H1 (cell line): ENCODE measurements at regions not wholly inside any gene's neighbourhood (a gene's known extent, or its start where the extent isn't known, plus 50 kb on each side); places are given as distances from the start of the nearest gene placed in this dataset.

ENCODE experiments used
- ASH2L ChIP-seq: fragments of 200-600, 300-600 bp; sonication (generic); IDR thresholded peaks from one replicate; pipeline ENCODE4 v1.7.1; 2017; ENCODE audit warnings: low read length
- CHD1 ChIP-seq: IDR thresholded peaks from 2 replicates; pipeline ENCODE4 v1.6.1; 2012; ENCODE audit warnings: low read depth, low read length, improper control_type of control experiment
- CHD7 ChIP-seq: fragments of 300-600 bp; sonication (generic); IDR thresholded peaks from 2 replicates; pipeline ENCODE4 v1.7.1; 2012; ENCODE audit warnings: low read length, moderate library complexity, mild to moderate bottlenecking, inconsistent platforms; ENCODE audit not compliant: insufficient replicate concordance
- EP300 ChIP-seq, 2 experiments: IDR thresholded peaks; 1 replicate in 1 of 2; 2 replicates in 1 of 2; pipeline ENCODE4 v1.6.1; 2011 to 2012; ENCODE audit warnings: low read depth in 2 of 2, low read length in 2 of 2, mild to moderate bottlenecking in 2 of 2, borderline replicate concordance in 1 of 2, inconsistent platforms in 1 of 2, moderate library complexity in 1 of 2
- EZH2 ChIP-seq: fragments of 200-600 bp; sonication (generic); IDR thresholded peaks from 2 replicates; pipeline ENCODE4 v1.7.1; 2012; ENCODE audit warnings: low read depth, mild to moderate bottlenecking, moderate library complexity, low read length, inconsistent platforms; ENCODE audit not compliant: severe bottlenecking
- KDM5A ChIP-seq: fragments of 200-600 bp; IDR thresholded peaks from 2 replicates; pipeline ENCODE4 v1.7.1; 2012; ENCODE audit warnings: mild to moderate bottlenecking, low read length, inconsistent platforms, mixed read lengths
- SP1 ChIP-seq: IDR thresholded peaks from 2 replicates; pipeline ENCODE4 v1.6.1; 2011; ENCODE audit warnings: low read depth, low read length
- SRF ChIP-seq: IDR thresholded peaks from 2 replicates; pipeline ENCODE4 v1.6.1; 2011; ENCODE audit warnings: mild to moderate bottlenecking, low read depth, low read length, moderate library complexity

DNA sequence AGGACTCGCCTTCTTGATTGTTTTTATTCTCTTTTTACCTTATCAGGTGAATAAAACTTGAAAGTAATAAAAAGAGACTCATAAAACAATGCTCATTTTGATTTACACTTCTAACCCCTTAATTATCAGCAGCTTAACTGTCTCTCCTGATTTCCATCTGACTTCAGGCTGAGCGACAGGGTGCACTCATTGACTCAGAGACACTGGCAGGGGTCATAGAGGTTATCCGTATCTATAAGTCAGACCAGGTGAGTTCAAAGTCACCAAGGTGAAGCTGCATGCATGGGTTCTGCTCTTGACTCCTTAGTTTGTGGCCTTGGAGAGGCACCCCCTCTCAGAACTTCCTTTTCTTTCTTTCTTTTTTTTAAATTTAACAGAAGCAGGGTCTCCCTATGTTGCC lies 116.4 kb upstream of the SLC34A2 start (continued):
- TF ChIP-seq CHD7 (no peak), KDM5A (no peak), EP300 (IDR thresholded peaks at IDR 0.05; ENCODE audit: borderline replicate concordance in 1 of 2, low read depth in 2 of 2, low read length in 2 of 2) (no peak), SP1 (no peak), CHD1 (no peak), SRF (no peak), EZH2 (no peak), ASH2L (no peak)
